PC-9 (cell line): ENCODE measurements at regions not wholly inside any gene's neighbourhood (a gene's known extent, or its start where the extent isn't known, plus 50 kb on each side); places are given as distances from the start of the nearest gene placed in this dataset.
"Not testable (repeated sequence)": the region's sequence is repeated elsewhere in the genome, so short reads cannot be mapped to it uniquely, and the experiment has no call there.

ENCODE experiments used
- BruUV-seq: library from RNA; stranded (reverse); fragments of 400-500 nt; replicated peaks from 2 replicates; lab custom pipeline; 2021; lab: Mats Ljungman, UMichigan
- CTCF ChIA-PET: fragments of 300-600 bp; sonication (Branson Sonifier 250); formaldehyde crosslinking; loops from one replicate; lab custom pipeline; 2022; ENCODE audit warnings: antibody characterized with exemption; lab: Charles Lee
- POLR2A ChIA-PET: fragments of 300-600 bp; sonication (Branson Sonifier 250); formaldehyde crosslinking; loops from one replicate; lab custom pipeline; 2022; ENCODE audit warnings: antibody characterized with exemption; ENCODE audit not compliant: unreplicated experiment; lab: Charles Lee
- DNase-seq, 2 experiments: peaks; one replicate each; pipeline versions ENCODE4 v3.0.0 to v3.0.0-alpha.2; 2015 to 2022; ENCODE audit warnings: mixed read lengths in 1 of 2
- H2AFZ ChIP-seq: fragments of 200-600 bp; sonication (generic); 2 replicates; pipeline ENCODE4 v1.8.1; 2017; ENCODE audit warnings: antibody characterized with exemption
- H3F3A ChIP-seq: fragments of 200-600 bp; sonication (generic); 2 replicates; pipeline ENCODE4 v1.8.1; 2017; ENCODE audit warnings: antibody characterized with exemption, mild to moderate bottlenecking, low read depth; ENCODE audit not compliant: insufficient read depth
- H3K27ac ChIP-seq: fragments of 200-600 bp; sonication (generic); 2 replicates; pipeline ENCODE4 v1.6.1; 2016; ENCODE audit warnings: mixed run types
- H3K27me3 ChIP-seq: fragments of 200-600 bp; sonication (generic); 2 replicates; pipeline ENCODE4 v1.6.1; 2016; ENCODE audit warnings: low read depth, mixed run types; ENCODE audit not compliant: insufficient read depth
- H3K36me3 ChIP-seq: fragments of 200-600 bp; sonication (generic); 2 replicates; pipeline ENCODE4 v1.6.1; 2016; ENCODE audit warnings: low read depth, mixed run types
- H3K4me1 ChIP-seq: fragments of 200-600 bp; sonication (generic); replicated peaks from 2 replicates; pipeline ENCODE4 v1.6.1; 2016; ENCODE audit warnings: mixed run types; ENCODE audit not compliant: insufficient read depth
- H3K4me2 ChIP-seq: fragments of 200-600 bp; sonication (generic); 2 replicates; pipeline ENCODE4 v1.6.1; 2017; ENCODE audit warnings: mixed run types
- H3K4me3 ChIP-seq: fragments of 200-600 bp; sonication (generic); 2 replicates; pipeline ENCODE4 v1.6.1; 2016; ENCODE audit warnings: mixed run types
- H3K79me2 ChIP-seq: fragments of 200-600 bp; sonication (generic); 2 replicates; pipeline ENCODE4 v1.6.1; 2017; ENCODE audit warnings: low read depth, mixed run types
- H3K9me2 ChIP-seq: fragments of 200-600 bp; sonication (generic); 2 replicates; pipeline ENCODE4 v1.8.1; 2017; ENCODE audit warnings: mild to moderate bottlenecking; ENCODE audit not compliant: insufficient read depth
- H3K9me3 ChIP-seq: fragments of 200-600 bp; sonication (generic); 2 replicates; pipeline ENCODE4 v1.8.1; 2016; ENCODE audit warnings: low read depth; ENCODE audit not compliant: insufficient read depth
- H4K20me1 ChIP-seq: fragments of 200-600 bp; sonication (generic); 2 replicates; pipeline ENCODE4 v1.8.1; 2017; ENCODE audit not compliant: insufficient read depth
- EZH2 ChIP-seq: fragments of 200-600 bp; sonication (generic); IDR thresholded peaks from 2 replicates; pipeline ENCODE4 v1.8.0; 2017; ENCODE audit warnings: antibody characterized with exemption, low read depth
- intact Hi-C: fragments of 100-400 bp; cut with micrococcal nuclease; formaldehyde crosslinking; loops from one replicate; pipeline ENCODE4 v1.10.0; 2022; ENCODE audit not compliant: unreplicated experiment
- TF ChIP-seq, protein P1 (sequence below): fragments of 200-600 bp; sonication (generic); conservative IDR thresholded peaks from 2 replicates; pipeline ENCODE4 v1.6.1; 2017; ENCODE audit warnings: mixed run types, antibody characterized with exemption, mild to moderate bottlenecking, moderate library complexity

DNA sequence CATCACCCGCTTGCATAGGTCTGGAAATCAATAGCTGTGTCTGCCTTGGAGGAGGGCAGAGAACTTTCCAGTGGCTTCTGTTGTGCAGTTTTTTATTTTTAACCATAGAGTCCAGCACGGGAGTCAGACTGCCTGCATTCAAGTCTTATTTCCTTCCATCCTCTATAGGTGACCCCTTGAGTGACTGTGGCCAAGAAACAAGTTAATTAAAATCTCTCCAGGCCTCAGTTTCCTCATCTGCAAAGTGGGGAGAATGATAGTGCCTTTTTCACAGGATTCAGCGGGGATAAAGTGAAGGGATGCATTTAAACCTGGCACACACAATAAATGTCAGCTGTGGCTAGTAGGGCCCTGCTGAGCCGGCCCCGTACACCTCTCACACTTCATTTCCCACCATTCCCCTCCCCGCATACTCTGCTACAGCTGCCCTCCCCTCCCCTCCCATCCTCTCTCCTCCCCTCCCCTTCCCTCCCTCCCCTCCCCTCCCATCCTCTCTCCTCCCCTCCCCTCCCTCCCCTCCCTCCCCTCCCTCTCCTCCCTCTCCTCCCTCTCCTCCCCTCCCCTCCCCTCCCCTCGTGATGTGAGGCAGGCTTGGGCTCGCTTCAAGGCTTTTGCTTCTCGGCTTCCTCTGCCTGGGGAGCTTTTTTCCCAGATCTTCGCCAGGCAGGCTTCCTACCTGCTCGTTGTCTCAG, 150.5 kb downstream of the TFAP2C start:
- TF ChIP-seq, protein P1, sequence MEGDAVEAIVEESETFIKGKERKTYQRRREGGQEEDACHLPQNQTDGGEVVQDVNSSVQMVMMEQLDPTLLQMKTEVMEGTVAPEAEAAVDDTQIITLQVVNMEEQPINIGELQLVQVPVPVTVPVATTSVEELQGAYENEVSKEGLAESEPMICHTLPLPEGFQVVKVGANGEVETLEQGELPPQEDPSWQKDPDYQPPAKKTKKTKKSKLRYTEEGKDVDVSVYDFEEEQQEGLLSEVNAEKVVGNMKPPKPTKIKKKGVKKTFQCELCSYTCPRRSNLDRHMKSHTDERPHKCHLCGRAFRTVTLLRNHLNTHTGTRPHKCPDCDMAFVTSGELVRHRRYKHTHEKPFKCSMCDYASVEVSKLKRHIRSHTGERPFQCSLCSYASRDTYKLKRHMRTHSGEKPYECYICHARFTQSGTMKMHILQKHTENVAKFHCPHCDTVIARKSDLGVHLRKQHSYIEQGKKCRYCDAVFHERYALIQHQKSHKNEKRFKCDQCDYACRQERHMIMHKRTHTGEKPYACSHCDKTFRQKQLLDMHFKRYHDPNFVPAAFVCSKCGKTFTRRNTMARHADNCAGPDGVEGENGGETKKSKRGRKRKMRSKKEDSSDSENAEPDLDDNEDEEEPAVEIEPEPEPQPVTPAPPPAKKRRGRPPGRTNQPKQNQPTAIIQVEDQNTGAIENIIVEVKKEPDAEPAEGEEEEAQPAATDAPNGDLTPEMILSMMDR = no peak
- TF ChIP-seq EZH2 = no peak
- H3K9me2 ChIP-seq = no peaks in the 10 kb centered on the region
- H3K79me2 ChIP-seq = no peaks in the 10 kb centered on the region
- no peak overlapping the region for H3K4me2 ChIP-seq
- no peak overlapping the region for H3K27ac ChIP-seq
- no peaks in the 10 kb centered on the region for H3K36me3 ChIP-seq
- BruUV-seq = no TSS peak
- POLR2A ChIA-PET = no interaction called here
- intact Hi-C loops = no loop called here
- no peaks in the 10 kb centered on the region for H3K27me3 ChIP-seq
- H3F3A ChIP-seq = peaks cover 13% of the 10 kb centered on the region
- H3K4me3 ChIP-seq = no peak overlapping the region
- CTCF ChIA-PET = no interaction called here
- H3K9me3 ChIP-seq = no peaks in the 10 kb centered on the region
- no peak for DNase-seq
- peaks cover 30% of the 10 kb centered on the region for H3K4me1 ChIP-seq
- H2AFZ ChIP-seq = no peak overlapping the region
- no peaks in the 10 kb centered on the region for H4K20me1 ChIP-seq

GRCh38 chr20:56780266-56780665, 151.2 kb downstream of the TFAP2C start:
- H3K4me1 ChIP-seq = peaks cover 30% of the 10 kb centered on the region

GRCh38 chr20:56781108-56781739, 152.1 kb downstream of the TFAP2C start:
- Histone ChIP-seq H4K20me1 (no peaks in the 10 kb centered on the region), H3K79me2 (no peaks in the 10 kb centered on the region), H3K4me1 (peaks cover 30% of the 10 kb centered on the region), H3F3A (peaks cover 18% of the 10 kb centered on the region), H3K4me2 (peak overlapping the region; percentile 16), H2AFZ (no peak overlapping the region), H3K36me3 (no peaks in the 10 kb centered on the region), H3K9me3 (no peaks in the 10 kb centered on the region), H3K9me2 (no peaks in the 10 kb centered on the region), H3K27ac (no peak overlapping the region), H3K27me3 (no peaks in the 10 kb centered on the region), H3K4me3 (no peak overlapping the region)
- BruUV-seq = no TSS peak
- CTCF ChIA-PET = no interaction called here
- DNase-seq = peak; percentile 76 to 81
- TF ChIP-seq, protein P1 = no peak
- no peak for TF ChIP-seq EZH2
- intact Hi-C loops = no loop called here
- POLR2A ChIA-PET = interaction anchor here (0.5 kb wide), 1 partner anchor 23 kb away, joined by 4 read pairs; no protein-coding TSS in a partner anchor

More at GRCh38 chr20:56780266-56780665, 151.2 kb downstream of the TFAP2C start:
- H3F3A ChIP-seq = peaks cover 18% of the 10 kb centered on the region
- H3K4me3 ChIP-seq = no peak overlapping the region
- no peaks in the 10 kb centered on the region for H3K27me3 ChIP-seq
- H3K9me2 ChIP-seq = no peaks in the 10 kb centered on the region
- H3K27ac ChIP-seq = no peak overlapping the region
- DNase-seq = no peak
- no TSS peak for BruUV-seq
- H2AFZ ChIP-seq = no peak overlapping the region
- TF ChIP-seq, protein P1 = no peak
- no peak for TF ChIP-seq EZH2
- no peaks in the 10 kb centered on the region for H3K9me3 ChIP-seq
- H3K36me3 ChIP-seq = no peaks in the 10 kb centered on the region
- no peaks in the 10 kb centered on the region for H4K20me1 ChIP-seq
- ChIA-PET CTCF (no interaction called here), POLR2A (no interaction called here)
- intact Hi-C loops = no loop called here
- no peak overlapping the region for H3K4me2 ChIP-seq
- H3K79me2 ChIP-seq = no peaks in the 10 kb centered on the region

DNA sequence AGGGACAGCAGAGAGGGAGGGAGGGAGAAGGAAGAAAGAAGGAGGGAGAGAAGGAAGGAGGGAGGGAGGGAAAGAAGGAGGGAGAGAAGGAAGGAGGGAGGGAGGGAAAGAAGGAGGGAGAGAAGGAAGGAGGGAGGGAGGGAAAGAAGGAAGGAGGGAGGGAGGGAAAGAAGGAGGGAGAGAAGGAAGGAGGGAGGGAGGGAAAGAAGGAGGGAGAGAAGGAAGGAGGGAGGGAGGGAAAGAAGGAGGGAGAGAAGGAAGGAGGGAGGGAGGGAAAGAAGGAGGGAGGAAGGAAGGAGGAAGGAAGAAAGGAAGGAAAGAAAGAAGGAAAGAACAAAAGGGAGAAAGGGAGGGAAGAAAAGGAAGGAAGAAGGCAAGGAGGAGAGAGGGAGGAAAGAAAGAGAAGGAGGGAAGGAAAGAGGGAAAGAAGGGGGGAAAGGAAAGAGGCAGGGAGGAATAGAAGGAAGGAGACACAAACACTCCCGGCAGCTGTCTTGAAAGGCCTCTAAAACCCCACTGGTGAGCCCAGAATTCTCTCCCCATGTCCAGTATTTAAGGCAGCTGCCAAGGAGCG, 153.0 kb downstream of the TFAP2C start:
- H3K27ac ChIP-seq, H3K27me3 ChIP-seq, H3K9me2 ChIP-seq, H2AFZ ChIP-seq, POLR2A ChIA-PET, H4K20me1 ChIP-seq, BruUV-seq, intact Hi-C loops, H3K36me3 ChIP-seq, H3K4me3 ChIP-seq, H3K9me3 ChIP-seq, DNase-seq, H3K4me2 ChIP-seq, H3K79me2 ChIP-seq, CTCF ChIA-PET: not testable (repeated sequence)
- Histone ChIP-seq H3K4me1 (peaks cover 33% of the 10 kb centered on the region), H3F3A (peaks cover 20% of the 10 kb centered on the region)

DNA sequence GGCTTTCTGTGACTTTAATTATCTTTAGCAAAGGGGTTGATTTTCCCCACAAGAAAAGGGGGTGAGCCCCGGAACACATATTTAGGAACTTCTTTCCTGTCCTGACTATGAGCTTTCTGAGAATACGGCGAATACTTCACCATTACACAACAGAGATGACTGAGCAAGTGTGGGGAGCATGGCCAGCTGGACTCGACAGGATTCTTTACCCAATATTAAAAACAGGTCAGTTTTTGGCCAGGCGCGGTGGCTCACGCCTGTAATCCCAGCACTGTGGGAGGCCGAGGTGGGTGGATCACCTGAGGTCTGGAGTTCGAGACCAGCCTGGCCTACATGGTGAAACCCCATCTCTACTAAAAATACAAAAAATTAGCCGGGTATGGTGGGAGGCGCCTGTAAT, 153.7 kb downstream of the TFAP2C start:
- H3K27me3 ChIP-seq, H3K4me3 ChIP-seq, H4K20me1 ChIP-seq, H3K27ac ChIP-seq, H3K4me2 ChIP-seq, POLR2A ChIA-PET, DNase-seq, H3K9me3 ChIP-seq, BruUV-seq, H3K9me2 ChIP-seq, H2AFZ ChIP-seq, intact Hi-C loops, H3K36me3 ChIP-seq, CTCF ChIA-PET, H3K79me2 ChIP-seq: not testable (repeated sequence)
- peaks cover 40% of the 10 kb centered on the region for H3K4me1 ChIP-seq
- peaks cover 28% of the 10 kb centered on the region for H3F3A ChIP-seq
